CD8-positive, alpha-beta memory T cell (primary cell): ENCODE measurements at regions not wholly inside any gene's neighbourhood (a gene's known extent, or its start where the extent isn't known, plus 50 kb on each side); places are given as distances from the start of the nearest gene placed in this dataset.
"Not testable (repeated sequence)": the region's sequence is repeated elsewhere in the genome, so short reads cannot be mapped to it uniquely, and the experiment has no call there.

Source experiments
- CTCF ChIA-PET: fragments of 350-600 bp; sonication (Branson Sonifier 250); formaldehyde crosslinking; loops from one replicate; lab custom pipeline; 2021; ENCODE audit warnings: antibody characterized with exemption; lab: Charles Lee
- POLR2A ChIA-PET: fragments of 350-600 bp; sonication (Branson Sonifier 250); formaldehyde crosslinking; loops from one replicate; lab custom pipeline; 2021; ENCODE audit warnings: antibody characterized with exemption; lab: Charles Lee
- DNase-seq, 5 donors: peaks; one replicate each; pipeline versions ENCODE4 v3.0.0 to v3.0.0-alpha.2; 2020 to 2022; ENCODE audit warnings: mixed read lengths in 1 of 5
- H3K27ac ChIP-seq: one replicate; pipeline ENCODE4 v1.7.0; 2013; ENCODE audit warnings: low read depth, mild to moderate bottlenecking, low read length, moderate library complexity
- H3K27me3 ChIP-seq: 2 replicates; pipeline ENCODE4 v1.7.0; 2013; ENCODE audit warnings: low read length, mild to moderate bottlenecking; ENCODE audit not compliant: insufficient read depth, poor library complexity, severe bottlenecking
- H3K36me3 ChIP-seq: 2 replicates; pipeline ENCODE4 v1.7.0; 2013; ENCODE audit warnings: mild to moderate bottlenecking, low read length, moderate library complexity; ENCODE audit not compliant: insufficient read depth
- H3K4me1 ChIP-seq: 2 replicates; pipeline ENCODE4 v1.7.0; 2013; ENCODE audit warnings: mild to moderate bottlenecking, low read length, moderate library complexity; ENCODE audit not compliant: insufficient read depth
- H3K4me3 ChIP-seq: 2 replicates; pipeline ENCODE4 v1.7.0; 2013; ENCODE audit warnings: mild to moderate bottlenecking, low read length
- H3K9me3 ChIP-seq: 2 replicates; pipeline ENCODE4 v1.7.0; 2013; ENCODE audit warnings: mild to moderate bottlenecking, low read length
- H3K27ac Mint-ChIP-seq, 8 donors: one replicate each; pipeline ENCODE4 v1.8.0; 2020 to 2021; ENCODE audit warnings: mixed read lengths in 8 of 8, mild to moderate bottlenecking in 6 of 8, inconsistent platforms in 3 of 8, moderate library complexity in 3 of 8
- H3K27me3 Mint-ChIP-seq, 2 donors: one replicate each; pipeline ENCODE4 v1.8.0; 2020 to 2021; ENCODE audit warnings: mixed read lengths in 2 of 2, mild to moderate bottlenecking in 1 of 2, moderate library complexity in 1 of 2
- H3K36me3 Mint-ChIP-seq, 3 donors: one replicate each; pipeline ENCODE4 v1.8.0; 2020 to 2021; ENCODE audit warnings: mixed read lengths in 3 of 3, inconsistent platforms in 1 of 3, mild to moderate bottlenecking in 1 of 3
- H3K4me1 Mint-ChIP-seq, 3 donors: one replicate each; pipeline ENCODE4 v1.8.0; 2020 to 2021; ENCODE audit warnings: mixed read lengths in 3 of 3, inconsistent platforms in 1 of 3, mild to moderate bottlenecking in 1 of 3
- H3K4me3 Mint-ChIP-seq, 7 donors: one replicate each; pipeline ENCODE4 v1.8.0; 2020 to 2021; ENCODE audit warnings: mixed read lengths in 7 of 7, mild to moderate bottlenecking in 6 of 7, moderate library complexity in 4 of 7, inconsistent platforms in 2 of 7
- H3K9me3 Mint-ChIP-seq, 5 donors: one replicate each; pipeline ENCODE4 v1.8.0; 2020 to 2022; ENCODE audit warnings: mixed read lengths in 5 of 5, mild to moderate bottlenecking in 3 of 5, moderate library complexity in 2 of 5, inconsistent platforms in 1 of 5

DNA sequence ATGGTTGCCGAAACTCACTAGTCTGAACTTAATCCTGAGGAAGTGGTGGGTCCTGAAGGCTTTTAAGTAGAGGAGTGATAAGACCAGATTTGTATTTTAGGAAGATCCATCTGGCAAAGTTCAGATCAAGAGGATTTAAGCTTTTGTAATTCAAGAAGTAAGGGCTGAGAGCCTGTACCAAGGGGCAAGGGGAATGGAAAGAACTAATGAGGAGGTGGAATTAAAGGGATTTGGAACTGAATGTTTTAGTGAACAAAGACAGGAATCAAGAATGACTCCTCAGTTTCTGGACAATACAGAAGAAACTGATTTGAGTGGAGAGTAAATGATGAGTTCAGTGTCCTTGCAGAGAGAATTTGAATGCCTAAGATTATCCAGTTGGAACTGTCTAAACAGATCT is 249.0 kb downstream of the C7orf25 start:
- Histone ChIP-seq H3K36me3 (no peaks in the 10 kb centered on the region), H3K27ac (no peak overlapping the region), H3K4me3 (no peak overlapping the region), H3K4me1 (no peaks in the 10 kb centered on the region), H3K27me3 (no peaks in the 10 kb centered on the region), H3K9me3 (no peaks in the 10 kb centered on the region)
- Mint-ChIP-seq H3K9me3 (peaks cover 8 to 19% (median 15%) of the 10 kb centered on the region in 5 donors), H3K4me3 (no peak overlapping the region), H3K27me3 (peaks cover 0 to 5% of the 10 kb centered on the region in 2 donors), H3K4me1 (no peaks in the 10 kb centered on the region), H3K36me3 (no peaks in the 10 kb centered on the region), H3K27ac (no peak overlapping the region)
- no peak for DNase-seq
- ChIA-PET POLR2A (no interaction called here), CTCF (no interaction called here)

DNA sequence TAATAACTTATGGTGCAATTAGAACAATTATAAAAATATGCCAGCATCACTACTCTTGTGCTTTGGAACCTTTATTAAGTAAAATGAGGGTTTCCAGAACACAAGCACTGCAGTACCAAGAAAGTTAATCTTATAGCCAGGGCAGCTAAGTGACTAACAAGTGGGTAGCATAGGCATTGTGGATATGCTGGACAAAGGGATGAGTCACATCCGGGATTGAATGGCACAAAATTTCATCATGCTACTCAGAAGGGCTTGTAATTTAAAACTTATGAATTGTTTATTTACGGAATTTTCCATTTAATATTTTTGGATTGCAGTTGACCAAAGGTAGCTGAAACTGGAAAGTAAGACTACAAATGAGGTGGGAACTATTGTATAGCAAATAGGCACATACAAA is 250.6 kb downstream of the C7orf25 start:
- Mint-ChIP-seq H3K27ac (no peak overlapping the region), H3K4me3 (no peak overlapping the region), H3K4me1 (no peaks in the 10 kb centered on the region), H3K27me3 (peaks cover 0 to 1% of the 10 kb centered on the region in 2 donors), H3K36me3 (no peaks in the 10 kb centered on the region), H3K9me3 (peaks cover 4 to 10% (median 6%) of the 10 kb centered on the region in 5 donors)
- no peak overlapping the region for H3K4me3 ChIP-seq
- H3K4me1 ChIP-seq, result no peaks in the 10 kb centered on the region
- H3K9me3 ChIP-seq, result no peaks in the 10 kb centered on the region
- H3K27ac ChIP-seq, result no peak overlapping the region
- H3K36me3 ChIP-seq, result no peaks in the 10 kb centered on the region
- ChIA-PET CTCF (no interaction called here), POLR2A (no interaction called here)
- DNase-seq, result no peak
- no peaks in the 10 kb centered on the region for H3K27me3 ChIP-seq

DNA sequence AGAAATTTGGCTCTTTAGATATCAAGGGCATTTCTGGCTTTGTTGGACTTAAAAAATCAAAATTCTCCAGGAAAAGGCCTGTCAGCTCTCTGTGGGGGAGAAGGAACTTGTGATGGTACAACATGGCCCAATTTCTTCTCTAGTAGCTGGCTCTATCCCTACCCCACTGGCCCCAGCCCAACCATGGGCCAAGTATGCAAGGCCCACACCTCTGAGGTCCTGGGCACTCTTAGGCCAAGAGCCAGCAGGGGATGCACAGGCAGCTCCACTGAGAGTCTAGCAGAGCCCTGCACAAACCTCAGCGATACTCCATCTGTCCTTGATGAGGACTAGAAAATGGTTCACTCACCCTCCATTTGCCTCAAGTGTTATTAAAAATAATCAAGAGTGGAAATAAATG is 261.2 kb downstream of the C7orf25 start:
- Histone ChIP-seq H3K4me3 (no peak overlapping the region), H3K27me3 (no peaks in the 10 kb centered on the region), H3K36me3 (no peaks in the 10 kb centered on the region), H3K27ac (no peak overlapping the region), H3K4me1 (no peaks in the 10 kb centered on the region), H3K9me3 (no peaks in the 10 kb centered on the region)
- Mint-ChIP-seq H3K4me1 (no peaks in the 10 kb centered on the region), H3K27me3 (peaks cover 0 to 2% of the 10 kb centered on the region in 2 donors), H3K4me3 (no peak overlapping the region), H3K36me3 (no peaks in the 10 kb centered on the region), H3K9me3 (peaks cover 4 to 14% (median 8%) of the 10 kb centered on the region in 5 donors), H3K27ac (no peak overlapping the region)
- no peak for DNase-seq
- ChIA-PET CTCF (no interaction called here), POLR2A (no interaction called here)

DNA sequence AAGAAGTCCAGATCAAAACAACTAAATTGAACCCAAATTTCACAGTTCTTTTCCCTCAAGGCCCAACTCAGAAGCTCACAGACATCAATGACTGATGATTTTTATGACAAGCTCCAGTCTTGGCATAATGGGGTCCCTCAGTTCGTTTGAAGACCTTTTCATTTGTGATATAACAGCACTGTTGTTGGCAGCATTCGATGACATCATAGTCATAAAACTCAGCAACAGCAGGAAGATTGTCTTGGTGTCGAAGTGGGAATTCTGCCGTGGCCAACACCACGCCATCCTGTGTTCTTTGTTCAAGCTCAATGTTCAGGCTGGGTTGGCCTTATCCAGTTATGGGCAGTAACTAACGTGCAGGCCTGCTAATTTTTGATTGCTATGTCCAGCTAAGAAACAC is 261.7 kb downstream of the C7orf25 start:
- no peaks in the 10 kb centered on the region for H3K36me3 ChIP-seq
- H3K4me1 ChIP-seq, result no peaks in the 10 kb centered on the region
- H3K36me3 Mint-ChIP-seq, result no peaks in the 10 kb centered on the region
- H3K27ac Mint-ChIP-seq, result no peak overlapping the region
- no peaks in the 10 kb centered on the region for H3K4me1 Mint-ChIP-seq
- no peak for DNase-seq
- no peak overlapping the region for H3K27ac ChIP-seq
- H3K9me3 Mint-ChIP-seq, result peaks cover 3 to 12% (median 7%) of the 10 kb centered on the region in 5 donors
- ChIA-PET CTCF (no interaction called here), POLR2A (no interaction called here)
- H3K4me3 ChIP-seq, result no peak overlapping the region
- no peaks in the 10 kb centered on the region for H3K9me3 ChIP-seq
- H3K27me3 ChIP-seq, result no peaks in the 10 kb centered on the region
- H3K27me3 Mint-ChIP-seq, result peaks cover 0 to 2% of the 10 kb centered on the region in 2 donors
- no peak overlapping the region for H3K4me3 Mint-ChIP-seq

DNA sequence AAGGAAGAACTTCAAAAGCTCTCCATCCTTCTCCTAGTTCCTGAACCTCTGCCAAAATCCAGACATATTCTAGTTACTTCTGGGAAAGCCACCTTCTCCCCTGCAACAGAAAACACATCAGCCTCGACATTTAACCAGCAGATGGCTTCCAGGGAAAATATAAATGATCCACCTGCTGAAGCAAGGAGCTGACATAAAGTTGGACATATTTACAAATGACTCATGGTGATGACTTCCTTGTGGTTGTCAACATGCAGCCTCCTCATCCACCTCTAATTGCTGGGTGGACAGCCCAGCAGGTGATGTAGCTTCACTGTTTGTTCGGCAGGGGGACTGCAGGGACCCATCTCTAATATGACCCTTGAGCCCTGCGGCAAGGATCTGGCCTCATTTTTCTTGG is 266.0 kb downstream of the C7orf25 start:
- Histone ChIP-seq H3K9me3 (no peaks in the 10 kb centered on the region), H3K4me1 (no peaks in the 10 kb centered on the region), H3K36me3 (no peaks in the 10 kb centered on the region), H3K27me3 (no peaks in the 10 kb centered on the region), H3K27ac (no peak overlapping the region), H3K4me3 (no peak overlapping the region)
- Mint-ChIP-seq H3K36me3 (no peaks in the 10 kb centered on the region), H3K27ac (no peak overlapping the region), H3K9me3 (peaks cover 0 to 5% (median 0%) of the 10 kb centered on the region in 5 donors), H3K4me3 (no peak overlapping the region), H3K27me3 (peaks cover 6% of the 10 kb centered on the region in 2 donors), H3K4me1 (no peaks in the 10 kb centered on the region)
- ChIA-PET CTCF (no interaction called here), POLR2A (no interaction called here)
- no peak for DNase-seq

DNA sequence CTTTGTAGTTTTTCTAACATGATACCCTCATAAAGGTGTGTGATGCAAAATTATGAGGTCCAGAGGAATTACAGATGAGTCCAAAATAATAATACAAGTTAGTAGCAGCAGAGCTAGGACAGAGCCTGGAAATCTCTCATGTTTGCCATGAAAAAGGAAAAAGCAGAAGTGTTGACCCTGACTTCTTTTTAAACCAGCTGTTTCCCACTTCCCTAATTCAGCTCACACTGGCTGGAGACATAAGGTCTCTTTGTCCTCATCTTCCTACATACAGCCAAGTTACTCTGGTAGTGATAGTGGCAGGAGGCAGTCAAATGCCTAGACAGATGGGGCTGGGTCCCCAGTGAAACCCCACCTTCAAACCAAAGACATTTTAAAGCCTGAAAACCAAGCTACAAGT is 269.2 kb downstream of the C7orf25 start:
- peaks cover 4 to 6% of the 10 kb centered on the region in 2 donors for H3K27me3 Mint-ChIP-seq
- POLR2A ChIA-PET, result no interaction called here
- H3K36me3 Mint-ChIP-seq, result no peaks in the 10 kb centered on the region
- DNase-seq, result no peak
- H3K4me3 ChIP-seq, result no peak overlapping the region
- H3K4me1 ChIP-seq, result no peaks in the 10 kb centered on the region
- H3K27ac ChIP-seq, result no peak overlapping the region
- no peak overlapping the region for H3K27ac Mint-ChIP-seq
- no peaks in the 10 kb centered on the region for H3K27me3 ChIP-seq
- no peaks in the 10 kb centered on the region for H3K36me3 ChIP-seq
- H3K4me1 Mint-ChIP-seq, result no peaks in the 10 kb centered on the region
- CTCF ChIA-PET, result no interaction called here
- H3K9me3 Mint-ChIP-seq, result peaks cover 0 to 7% (median 0%) of the 10 kb centered on the region in 5 donors
- H3K4me3 Mint-ChIP-seq, result no peak overlapping the region
- H3K9me3 ChIP-seq, result no peaks in the 10 kb centered on the region

DNA sequence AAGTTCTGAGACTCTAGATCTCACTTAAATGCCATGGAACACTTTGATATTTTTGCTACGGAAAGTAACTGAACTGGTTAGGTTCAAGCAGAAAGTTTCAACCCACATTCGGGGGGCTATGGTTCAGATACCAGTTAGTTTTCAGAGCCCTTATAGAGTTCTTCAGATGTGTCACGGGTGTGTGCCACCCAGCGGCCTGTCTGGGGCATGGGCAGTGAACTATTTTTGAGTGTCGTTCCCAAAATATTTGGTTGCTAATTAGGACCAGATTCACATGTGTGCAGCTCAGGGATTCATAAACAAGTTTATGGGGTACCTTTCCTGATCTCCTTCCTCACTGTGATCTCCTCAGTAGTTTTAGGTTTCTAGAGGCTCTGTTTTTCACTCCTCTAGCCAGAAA is 271.9 kb downstream of the C7orf25 start:
- Mint-ChIP-seq H3K27ac (no peak overlapping the region), H3K4me1 (no peaks in the 10 kb centered on the region), H3K9me3 (peaks cover 0 to 7% (median 0%) of the 10 kb centered on the region in 5 donors), H3K27me3 (peaks cover 4 to 6% of the 10 kb centered on the region in 2 donors), H3K36me3 (no peaks in the 10 kb centered on the region), H3K4me3 (no peak overlapping the region)
- Histone ChIP-seq H3K27ac (no peak overlapping the region), H3K36me3 (no peaks in the 10 kb centered on the region), H3K27me3 (no peaks in the 10 kb centered on the region), H3K4me1 (no peaks in the 10 kb centered on the region), H3K9me3 (no peaks in the 10 kb centered on the region), H3K4me3 (no peak overlapping the region)
- no peak for DNase-seq
- CTCF ChIA-PET, result no interaction called here
- POLR2A ChIA-PET, result no interaction called here

DNA sequence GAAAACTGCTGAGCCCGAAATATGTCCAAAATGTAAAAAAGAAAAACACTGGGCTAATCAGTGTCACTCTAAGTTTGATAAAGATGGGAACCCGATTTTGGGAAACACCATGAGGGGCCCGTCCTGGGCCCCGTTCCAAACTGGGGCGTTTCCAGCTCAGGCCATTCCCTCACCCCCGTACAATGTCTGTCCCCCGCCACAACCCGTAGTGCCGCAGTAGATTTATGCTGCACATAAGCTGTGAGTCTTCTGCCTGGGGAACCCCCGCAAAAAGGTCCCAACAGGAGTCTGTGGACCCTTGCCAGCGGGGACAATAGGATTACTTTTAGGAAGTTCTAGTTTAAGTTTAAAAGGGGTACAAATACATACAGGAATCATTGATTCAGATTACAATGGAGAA is 275.5 kb downstream of the C7orf25 start:
- CTCF ChIA-PET, POLR2A ChIA-PET, H3K27me3 Mint-ChIP-seq: not testable (repeated sequence)

DNA sequence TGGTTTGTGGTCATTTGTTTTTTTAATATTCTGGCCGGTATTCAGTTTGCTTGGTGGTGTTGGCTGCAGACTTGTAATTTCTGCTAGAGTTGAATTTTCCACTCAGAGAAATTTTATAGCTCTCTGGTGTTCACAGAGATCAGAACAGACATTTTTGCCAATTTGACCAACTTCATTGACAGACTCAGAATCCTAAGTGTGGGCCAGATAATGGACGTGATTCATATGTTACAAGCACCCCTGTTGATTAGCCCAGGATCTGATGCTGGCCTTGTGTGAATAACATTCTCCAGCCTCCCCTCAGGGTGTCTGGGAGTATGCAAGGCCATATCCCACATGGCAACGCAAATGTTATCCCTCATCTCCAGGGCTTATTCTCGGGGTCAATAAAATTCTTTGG is 283.8 kb downstream of the C7orf25 start:
- Histone ChIP-seq H3K4me3 (no peak overlapping the region), H3K4me1 (no peaks in the 10 kb centered on the region), H3K27ac (no peak overlapping the region), H3K27me3 (no peaks in the 10 kb centered on the region), H3K36me3 (no peaks in the 10 kb centered on the region), H3K9me3 (no peaks in the 10 kb centered on the region)
- Mint-ChIP-seq H3K9me3 (peaks cover 0 to 8% (median 0%) of the 10 kb centered on the region in 5 donors), H3K36me3 (no peaks in the 10 kb centered on the region), H3K27ac (no peak overlapping the region), H3K4me1 (no peaks in the 10 kb centered on the region), H3K27me3 (no peaks in the 10 kb centered on the region), H3K4me3 (no peak overlapping the region)
- DNase-seq, result no peak
- ChIA-PET POLR2A (no interaction called here), CTCF (no interaction called here)

More for the DNA sequence above, 275.5 kb downstream of the C7orf25 start:
- not testable (repeated sequence) for H3K27ac ChIP-seq, H3K4me1 Mint-ChIP-seq, H3K27me3 ChIP-seq, H3K4me3 Mint-ChIP-seq, H3K36me3 ChIP-seq, H3K9me3 ChIP-seq, H3K27ac Mint-ChIP-seq, DNase-seq, H3K4me3 ChIP-seq, H3K9me3 Mint-ChIP-seq, H3K4me1 ChIP-seq, H3K36me3 Mint-ChIP-seq
